ENCODE measurements at regions not wholly inside any gene's neighbourhood (a gene's known extent, or its start where the extent isn't known, plus 50 kb on each side); places are given as distances from the start of the nearest gene placed in this dataset.
A peak's percentile ranks its signal among the peaks of the same experiment; 100 is the strongest.

DNA sequence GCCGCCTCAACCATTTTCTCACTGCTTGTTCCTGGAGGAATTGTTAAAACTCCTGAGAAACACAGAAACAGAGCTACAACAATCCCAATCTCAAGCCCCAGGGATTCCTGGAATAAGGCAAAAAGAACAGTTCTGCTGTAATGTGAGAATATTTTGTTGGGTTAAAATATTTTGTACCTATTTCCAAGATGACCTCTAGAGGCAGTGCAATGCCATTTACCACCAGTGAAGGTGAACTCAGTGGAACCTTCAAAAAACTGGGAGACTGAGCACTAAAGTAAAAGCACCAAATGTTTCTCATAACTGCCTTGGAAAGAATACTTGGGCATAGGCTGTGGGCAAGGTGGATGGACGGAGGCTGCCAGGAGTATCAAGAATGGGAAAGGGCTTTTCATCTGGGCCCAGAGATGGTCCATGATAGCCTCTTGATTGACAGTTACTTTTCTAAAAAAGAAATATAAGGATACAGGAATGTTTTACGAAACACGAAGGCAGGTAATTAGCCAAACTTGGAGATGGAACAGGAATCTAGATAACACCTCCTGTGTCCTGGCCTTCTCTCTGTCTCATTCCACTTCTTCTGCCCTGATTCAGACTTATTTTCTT lies 334.0 kb upstream of the FLRT2 start:
- no peaks in the 10 kb centered on the region for H3K79me2 ChIP-seq
- no peak overlapping the region for H3K4me3 ChIP-seq
- H3K27ac ChIP-seq: no peak overlapping the region
- H3K9me2 ChIP-seq (replicated peaks; ENCODE audit: insufficient read depth): no peaks in the 10 kb centered on the region
- WGBS (ENCODE audit: low lambda C conversion rate, missing lambda C conversion rate): 92% methylated on average over 4 of the region's 4 CpGs
- H2AFZ ChIP-seq: no peak overlapping the region
- no peak overlapping the region for H3K4me2 ChIP-seq
- TF ChIP-seq, protein P1, sequence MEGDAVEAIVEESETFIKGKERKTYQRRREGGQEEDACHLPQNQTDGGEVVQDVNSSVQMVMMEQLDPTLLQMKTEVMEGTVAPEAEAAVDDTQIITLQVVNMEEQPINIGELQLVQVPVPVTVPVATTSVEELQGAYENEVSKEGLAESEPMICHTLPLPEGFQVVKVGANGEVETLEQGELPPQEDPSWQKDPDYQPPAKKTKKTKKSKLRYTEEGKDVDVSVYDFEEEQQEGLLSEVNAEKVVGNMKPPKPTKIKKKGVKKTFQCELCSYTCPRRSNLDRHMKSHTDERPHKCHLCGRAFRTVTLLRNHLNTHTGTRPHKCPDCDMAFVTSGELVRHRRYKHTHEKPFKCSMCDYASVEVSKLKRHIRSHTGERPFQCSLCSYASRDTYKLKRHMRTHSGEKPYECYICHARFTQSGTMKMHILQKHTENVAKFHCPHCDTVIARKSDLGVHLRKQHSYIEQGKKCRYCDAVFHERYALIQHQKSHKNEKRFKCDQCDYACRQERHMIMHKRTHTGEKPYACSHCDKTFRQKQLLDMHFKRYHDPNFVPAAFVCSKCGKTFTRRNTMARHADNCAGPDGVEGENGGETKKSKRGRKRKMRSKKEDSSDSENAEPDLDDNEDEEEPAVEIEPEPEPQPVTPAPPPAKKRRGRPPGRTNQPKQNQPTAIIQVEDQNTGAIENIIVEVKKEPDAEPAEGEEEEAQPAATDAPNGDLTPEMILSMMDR (IDR thresholded peaks at IDR 0.05; ENCODE audit: poor library complexity): peak; percentile 49
- TF ChIP-seq EZH2 (IDR thresholded peaks at IDR 0.05; ENCODE audit: borderline replicate concordance): no peak
- no peaks in the 10 kb centered on the region for H4K20me1 ChIP-seq (ENCODE audit: insufficient read depth, poor library complexity, severe bottlenecking)
- H3K9me3 ChIP-seq (ENCODE audit: low read depth): no peaks in the 10 kb centered on the region
- H3K36me3 ChIP-seq (replicated peaks; ENCODE audit: insufficient read depth, low read depth): no peaks in the 10 kb centered on the region
- no peaks in the 10 kb centered on the region for H3K27me3 ChIP-seq
- no peaks in the 10 kb centered on the region for H3K4me1 ChIP-seq (ENCODE audit: insufficient read depth)
- DNase-seq (ENCODE audit: low spot score): no peak

DNA sequence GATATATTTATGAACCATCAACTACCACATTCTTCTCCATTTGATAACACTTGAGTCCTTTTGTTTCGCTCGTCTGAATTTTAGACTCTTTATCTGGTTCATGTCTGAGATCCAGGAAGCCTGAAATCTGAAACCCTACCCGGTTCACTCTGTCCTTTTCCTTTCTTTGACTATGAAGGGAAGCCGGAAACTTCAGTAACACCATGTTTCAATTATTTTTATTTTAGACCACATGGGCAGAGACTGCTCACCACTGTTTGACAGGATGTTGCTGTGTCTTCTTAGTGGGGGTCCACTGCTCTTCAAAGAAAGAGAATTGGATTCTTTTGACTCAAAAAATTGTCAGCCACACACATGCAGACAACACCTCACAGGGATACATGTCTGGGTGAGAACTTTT lies 331.9 kb upstream of the FLRT2 start:
- Histone ChIP-seq H3K4me2 (no peak overlapping the region), H3K36me3 (replicated peaks; ENCODE audit: insufficient read depth, low read depth) (no peaks in the 10 kb centered on the region), H4K20me1 (ENCODE audit: insufficient read depth, poor library complexity, severe bottlenecking) (no peaks in the 10 kb centered on the region), H3K4me1 (ENCODE audit: insufficient read depth) (no peaks in the 10 kb centered on the region), H3K79me2 (no peaks in the 10 kb centered on the region), H2AFZ (no peak overlapping the region), H3K4me3 (no peak overlapping the region), H3K9me2 (replicated peaks; ENCODE audit: insufficient read depth) (no peaks in the 10 kb centered on the region), H3K27me3 (no peaks in the 10 kb centered on the region), H3K27ac (no peak overlapping the region), H3K9me3 (ENCODE audit: low read depth) (no peaks in the 10 kb centered on the region)
- TF ChIP-seq EZH2 (IDR thresholded peaks at IDR 0.05; ENCODE audit: borderline replicate concordance) (no peak), EZH2phosphoT487 (IDR thresholded peaks at IDR 0.05; ENCODE audit: low read depth, severe bottlenecking, unreplicated experiment) (no peak)
- TF ChIP-seq, protein P1 (IDR thresholded peaks at IDR 0.05; ENCODE audit: poor library complexity): no peak
- 47% methylated on average over 4 of the region's 4 CpGs for WGBS (ENCODE audit: low lambda C conversion rate, missing lambda C conversion rate)
- DNase-seq (ENCODE audit: low spot score): no peak

DNA sequence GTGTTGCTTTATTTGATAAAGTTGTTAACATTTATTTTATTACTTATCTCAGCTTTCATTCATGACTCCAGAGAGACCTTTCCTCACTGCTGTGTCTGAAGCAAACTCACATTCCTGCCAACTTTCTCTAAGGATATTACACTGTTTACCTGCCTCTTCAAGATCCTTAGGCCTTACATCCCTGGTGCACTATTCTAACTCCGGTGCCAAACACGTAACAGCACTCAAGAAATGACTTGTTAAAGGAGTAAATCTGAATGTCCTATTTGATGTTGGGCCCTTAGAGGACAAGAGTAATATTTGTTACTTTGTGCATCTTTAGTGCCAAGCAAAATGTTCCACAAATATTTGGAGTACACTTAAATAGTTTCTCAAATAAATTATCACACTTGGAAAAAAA lies 324.1 kb upstream of the FLRT2 start:
- 81% methylated on average over 2 of the region's 2 CpGs for WGBS (ENCODE audit: low lambda C conversion rate, missing lambda C conversion rate)

More for the DNA sequence above, 324.1 kb upstream of the FLRT2 start:
- Histone ChIP-seq H3K27me3 (no peaks in the 10 kb centered on the region), H3K4me2 (no peak overlapping the region), H3K9me2 (replicated peaks; ENCODE audit: insufficient read depth) (no peaks in the 10 kb centered on the region), H3K27ac (no peak overlapping the region), H3K4me3 (no peak overlapping the region), H2AFZ (no peak overlapping the region), H3K4me1 (ENCODE audit: insufficient read depth) (no peaks in the 10 kb centered on the region), H3K79me2 (no peaks in the 10 kb centered on the region), H3K9me3 (ENCODE audit: low read depth) (no peaks in the 10 kb centered on the region), H3K36me3 (replicated peaks; ENCODE audit: insufficient read depth, low read depth) (no peaks in the 10 kb centered on the region), H4K20me1 (ENCODE audit: insufficient read depth, poor library complexity, severe bottlenecking) (no peaks in the 10 kb centered on the region)
- TF ChIP-seq, protein P1 (IDR thresholded peaks at IDR 0.05; ENCODE audit: poor library complexity): no peak
- no peak for TF ChIP-seq EZH2phosphoT487 (IDR thresholded peaks at IDR 0.05; ENCODE audit: low read depth, severe bottlenecking, unreplicated experiment)
- TF ChIP-seq EZH2 (IDR thresholded peaks at IDR 0.05; ENCODE audit: borderline replicate concordance): no peak
- no peak for DNase-seq (ENCODE audit: low spot score)
